HG02763 (cell line): ENCODE measurements at regions not wholly inside any gene's neighbourhood (a gene's known extent, or its start where the extent isn't known, plus 50 kb on each side); places are given as distances from the start of the nearest gene placed in this dataset.
"Not testable (repeated sequence)": the region's sequence is repeated elsewhere in the genome, so short reads cannot be mapped to it uniquely, and the experiment has no call there.

ENCODE experiments used
- ATAC-seq: cut with Tn5 transposase; IDR thresholded peaks from one replicate; pipeline ENCODE4 v1.9.1; 2021; ENCODE audit warnings: mild to moderate bottlenecking, moderate library complexity; ENCODE audit not compliant: unreplicated experiment

DNA sequence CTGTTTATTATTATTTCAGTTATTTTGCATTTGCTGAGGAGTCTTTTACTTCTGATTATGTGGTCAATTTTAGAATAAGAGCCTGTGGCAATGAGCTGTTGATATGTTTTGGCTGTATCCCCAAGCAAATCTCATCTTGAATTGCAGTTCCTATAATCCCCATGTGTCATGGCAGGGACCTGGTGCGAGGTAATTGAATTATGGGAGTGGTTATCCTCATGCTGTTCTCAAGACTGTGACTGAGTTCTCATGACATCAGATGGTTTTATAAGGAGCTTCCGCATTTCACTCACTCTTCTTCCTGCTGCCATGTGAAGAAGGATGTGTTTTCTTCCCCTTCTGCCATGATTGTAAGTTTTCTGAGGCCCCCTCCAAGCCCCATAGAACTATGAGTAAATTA lies 114.9 kb upstream of the SLCO6A1 start:
- no peak for ATAC-seq

- no peak for ATAC-seq
These were observed 118.7 kb upstream of the SLCO6A1 start for GRCh38 chr5:102617191-102618187.

- no peak for ATAC-seq
These were observed 123.5 kb upstream of the SLCO6A1 start for GRCh38 chr5:102622262-102622661.

- no peak for ATAC-seq
These were observed 124.7 kb upstream of the SLCO6A1 start for GRCh38 chr5:102623329-102624065.

- no peak for ATAC-seq
These were observed 125.6 kb upstream of the SLCO6A1 start for GRCh38 chr5:102624405-102624804.

- ATAC-seq = no peak
These were observed 126.7 kb upstream of the SLCO6A1 start for GRCh38 chr5:102625468-102625867.

GRCh38 chr5:102625928-102626327 lies 127.1 kb upstream of the SLCO6A1 start:
- ATAC-seq = no peak

GRCh38 chr5:102627315-102627714 lies 127.8 kb upstream of the PAM start:
- ATAC-seq = no peak

DNA sequence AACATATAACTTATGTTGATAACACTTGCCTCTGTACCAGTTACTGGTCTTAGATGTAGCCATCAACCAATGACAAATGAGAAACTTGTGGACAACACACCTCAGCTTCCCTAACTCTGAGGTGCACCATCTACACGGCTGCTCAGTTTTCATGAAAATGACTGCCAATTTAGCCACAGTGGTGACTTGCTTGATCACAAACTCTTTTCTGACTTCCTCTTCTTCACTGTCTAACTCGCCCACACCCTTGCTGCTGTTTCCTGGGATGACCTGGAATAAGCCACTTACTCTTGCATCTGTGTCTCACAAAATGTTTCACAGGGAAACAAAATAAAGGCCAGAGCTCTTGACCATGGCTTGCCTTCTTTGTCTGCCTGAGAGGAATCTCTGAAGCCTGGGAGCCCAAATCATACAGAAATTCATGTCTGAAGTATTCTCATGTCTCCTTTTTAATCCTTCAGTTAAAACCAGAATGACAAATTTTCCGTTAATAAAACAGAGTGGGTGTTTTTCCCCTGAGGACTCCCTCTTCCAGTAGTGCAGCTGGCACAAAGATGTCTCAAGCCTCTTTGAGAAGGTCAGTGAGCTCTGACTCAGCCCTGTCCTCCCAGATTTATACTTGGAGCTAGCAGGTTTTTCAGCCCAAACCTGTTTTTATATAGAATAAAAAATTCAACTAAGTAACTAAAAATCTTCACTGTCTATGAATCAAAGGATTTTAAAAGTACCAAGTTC lies 126.5 kb upstream of the PAM start:
- ATAC-seq = no peak

DNA sequence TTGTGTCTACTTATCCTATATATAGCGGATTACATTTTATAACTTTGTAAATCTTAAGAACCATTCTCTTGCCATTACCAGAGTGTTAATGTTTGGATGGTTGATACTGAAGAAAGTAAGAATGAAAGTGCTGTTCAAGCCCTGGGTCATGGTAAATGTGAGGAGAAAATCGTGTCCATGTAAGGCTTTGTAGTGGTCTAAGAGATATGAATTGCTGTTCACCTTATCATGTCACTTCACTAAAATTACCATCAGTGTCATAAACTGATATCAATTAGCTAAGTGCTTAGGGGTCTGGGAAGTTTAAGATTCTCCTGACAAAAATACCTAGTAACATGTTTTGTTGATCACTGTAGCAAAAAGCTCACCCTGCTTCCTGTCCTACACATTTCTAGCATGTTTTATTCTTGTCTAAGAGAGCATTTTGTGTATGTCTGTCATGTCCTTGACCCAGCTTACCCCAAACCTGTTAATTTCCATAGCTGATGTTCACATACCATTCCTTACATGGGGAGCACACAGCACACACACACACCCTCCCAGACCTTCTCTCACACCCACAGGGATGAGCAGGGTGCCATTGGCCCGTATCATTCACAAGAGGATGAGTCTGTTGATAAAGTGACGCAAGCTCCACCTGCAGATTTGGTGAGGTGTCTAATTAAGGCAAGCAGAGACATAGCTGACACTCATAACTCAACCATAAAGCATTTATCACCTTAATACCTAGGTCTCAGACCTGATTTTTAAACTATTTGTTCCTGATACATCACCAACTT lies 125.1 kb upstream of the PAM start:
- ATAC-seq = no peak

GRCh38 chr5:102635399-102635798 lies 119.7 kb upstream of the PAM start:
- ATAC-seq = not testable (repeated sequence)

DNA sequence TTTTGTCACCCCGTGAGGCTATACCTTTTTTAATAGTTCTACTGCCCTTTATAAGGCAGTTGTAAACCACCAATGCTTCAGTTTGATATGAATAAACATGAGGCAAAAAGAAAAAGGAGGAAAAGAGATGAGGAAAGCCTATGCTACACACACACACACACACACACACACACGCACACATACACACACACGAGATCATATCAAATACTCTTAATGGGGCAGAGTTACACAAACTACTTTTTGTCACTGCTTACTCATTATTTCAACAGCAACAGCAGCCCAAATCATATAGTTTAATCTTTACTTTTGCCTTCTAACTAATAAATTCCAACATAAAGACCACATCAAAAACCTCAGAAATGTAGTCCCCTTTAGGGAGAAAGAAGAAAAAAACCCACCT lies 116.8 kb upstream of the PAM start:
- no peak for ATAC-seq

DNA sequence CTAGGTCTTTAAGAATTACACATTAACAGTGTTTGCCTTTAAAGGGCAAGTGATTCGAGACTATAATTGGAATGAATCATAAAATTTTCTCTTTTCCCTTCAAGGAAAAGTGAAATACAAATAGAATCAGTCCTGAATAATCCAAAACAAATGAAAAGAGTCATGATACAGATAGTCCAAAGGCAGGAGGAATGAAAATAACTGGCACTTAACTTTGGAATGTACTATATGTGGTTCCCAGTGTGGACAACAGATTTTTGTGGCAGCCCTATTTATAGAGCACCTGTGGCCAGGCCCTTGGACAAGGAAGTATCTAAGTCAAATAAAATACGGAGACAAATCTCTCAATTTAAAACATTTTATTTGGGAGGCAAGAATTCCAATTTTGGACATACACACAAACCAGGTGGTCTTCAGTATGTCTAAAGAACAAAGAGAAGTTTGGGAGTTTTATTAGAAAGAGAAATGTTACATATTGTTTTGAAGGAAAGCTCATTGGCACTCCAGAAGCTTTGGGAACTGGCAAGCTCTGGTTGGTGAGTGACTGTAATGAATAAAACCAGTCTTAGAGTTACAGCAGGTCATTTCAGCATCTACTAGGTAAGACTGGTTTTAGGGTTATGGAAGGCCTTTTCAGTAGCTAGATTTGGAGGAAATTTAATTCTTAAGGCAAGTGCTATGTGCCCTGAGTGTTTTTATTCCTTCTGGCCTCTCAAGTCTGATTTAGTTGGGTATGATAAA lies 116.0 kb upstream of the PAM start:
- no peak for ATAC-seq

GRCh38 chr5:102649731-102650130 lies 105.4 kb upstream of the PAM start:
- no peak for ATAC-seq

DNA sequence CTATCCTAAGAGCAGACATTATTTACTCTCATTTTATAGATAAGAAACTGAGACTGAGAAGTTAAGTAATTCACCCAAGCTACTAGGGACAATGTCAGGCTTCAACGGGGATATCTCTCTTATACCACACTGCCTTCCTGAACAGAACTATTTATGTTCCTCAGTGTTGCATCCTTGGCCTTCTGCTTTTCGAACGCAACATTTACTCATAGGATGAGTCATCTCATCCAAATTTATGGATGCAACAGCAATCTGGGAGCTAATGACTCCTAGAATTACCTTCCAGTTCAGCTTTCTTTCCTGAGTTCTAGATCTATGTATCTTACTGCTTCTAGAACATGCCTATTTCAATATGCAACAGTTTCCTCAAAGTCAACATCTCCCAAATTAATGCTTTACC lies 103.6 kb upstream of the PAM start:
- no peak for ATAC-seq

DNA sequence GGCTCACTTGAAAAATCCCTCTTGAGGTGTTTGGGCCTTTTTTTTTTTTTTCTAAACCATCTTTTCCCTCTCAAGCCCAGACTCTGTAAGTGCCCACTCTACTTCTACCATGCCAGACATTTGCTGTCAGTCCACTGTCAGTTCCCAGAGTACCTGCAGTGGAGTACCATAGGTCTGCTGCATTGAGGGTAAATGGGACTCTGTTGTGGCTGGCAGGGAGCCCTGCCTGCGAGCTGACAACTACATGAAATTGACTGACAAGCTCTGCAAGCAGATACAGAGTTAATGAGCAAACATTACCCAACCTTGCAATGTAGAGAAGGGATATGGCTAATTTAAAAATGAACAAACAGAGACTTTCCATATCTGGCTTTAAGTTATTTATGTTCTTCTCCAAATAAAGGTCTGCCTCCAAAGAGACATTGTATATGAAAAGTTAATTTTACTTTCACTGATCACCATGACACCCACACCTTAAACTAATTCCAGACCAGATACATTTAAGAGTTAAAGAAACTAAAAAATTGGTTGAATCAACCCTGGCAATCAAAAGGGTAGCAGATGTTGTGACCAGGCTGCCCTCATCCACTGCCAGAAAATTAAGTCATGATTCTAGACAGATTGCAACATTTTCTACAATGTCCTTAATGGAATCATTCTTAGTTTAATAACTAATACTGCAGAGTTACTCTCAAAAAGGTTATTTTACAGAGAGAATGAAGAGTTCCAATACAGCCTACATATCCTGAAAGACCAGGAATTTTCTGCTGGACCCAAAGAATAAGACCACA lies 100.4 kb upstream of the PAM start:
- no peak for ATAC-seq

- ATAC-seq = no peak
These were observed 96.0 kb upstream of the PAM start for GRCh38 chr5:102659151-102659550.

- no peak for ATAC-seq
These were observed 95.0 kb upstream of the PAM start for GRCh38 chr5:102660111-102660510.
